ENCODE measurements at regions not wholly inside any gene's neighbourhood (a gene's known extent, or its start where the extent isn't known, plus 50 kb on each side); places are given as distances from the start of the nearest gene placed in this dataset.
"Not testable (repeated sequence)": the region's sequence is repeated elsewhere in the genome, so short reads cannot be mapped to it uniquely, and the experiment has no call there.

DNA sequence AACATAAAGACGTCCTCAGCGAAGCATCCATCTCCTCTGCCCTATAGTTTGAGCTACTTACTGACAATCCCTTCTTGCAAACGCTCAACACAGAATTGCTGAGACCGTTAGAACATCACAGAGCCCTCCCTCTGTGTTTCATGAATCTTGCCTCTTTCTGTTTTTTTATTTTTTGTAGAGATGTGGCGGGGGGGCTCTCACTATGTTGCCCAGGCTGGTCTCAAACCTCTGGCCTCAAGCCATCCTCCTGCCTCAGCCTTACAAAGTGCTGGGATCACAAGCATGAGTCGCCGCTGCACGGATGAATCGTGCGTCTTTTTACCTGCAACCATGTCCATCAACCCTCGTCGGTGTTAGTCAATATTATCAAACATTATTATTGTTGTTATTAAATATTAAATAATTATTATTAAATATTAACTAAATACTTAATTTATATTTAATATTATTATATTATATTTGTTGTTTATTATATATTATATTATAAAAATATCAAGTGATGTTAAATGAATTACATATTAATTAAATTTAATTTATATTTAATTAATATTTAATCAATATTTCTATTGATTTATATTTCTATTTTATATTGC lies 200.7 kb downstream of the CRLF2 start:
- Histone ChIP-seq H3K4me1 (ENCODE audit: insufficient read depth, low read length) (no peaks in the 10 kb centered on the region), H3K27me3 (ENCODE audit: insufficient read depth, low read length) (no peaks in the 10 kb centered on the region), H3K9me3 (ENCODE audit: low read length) (no peaks in the 10 kb centered on the region), H3K4me3 (ENCODE audit: low read length) (no peak overlapping the region), H2AFZ (ENCODE audit: low read depth, low read length) (no peak overlapping the region), H3K36me3 (ENCODE audit: insufficient read depth, low read length) (no peaks in the 10 kb centered on the region)

GRCh38 chrX:1009771-1010170 lies 202.7 kb downstream of the CRLF2 start:
- Histone ChIP-seq H3K27me3 (ENCODE audit: insufficient read depth, low read length) (no peaks in the 10 kb centered on the region), H3K36me3 (ENCODE audit: insufficient read depth, low read length) (no peaks in the 10 kb centered on the region), H3K4me1 (ENCODE audit: insufficient read depth, low read length) (no peaks in the 10 kb centered on the region), H3K4me3 (ENCODE audit: low read length) (no peak overlapping the region), H3K9me3 (ENCODE audit: low read length) (no peaks in the 10 kb centered on the region), H2AFZ (ENCODE audit: low read depth, low read length) (no peak overlapping the region)

- Histone ChIP-seq H2AFZ (ENCODE audit: low read depth, low read length) (no peak overlapping the region), H3K27me3 (ENCODE audit: insufficient read depth, low read length) (no peaks in the 10 kb centered on the region), H3K4me1 (ENCODE audit: insufficient read depth, low read length) (no peaks in the 10 kb centered on the region), H3K36me3 (ENCODE audit: insufficient read depth, low read length) (no peaks in the 10 kb centered on the region), H3K4me3 (ENCODE audit: low read length) (no peak overlapping the region), H3K9me3 (ENCODE audit: low read length) (no peaks in the 10 kb centered on the region)
These were observed 206.2 kb downstream of the CRLF2 start for GRCh38 chrX:1006156-1006730.

GRCh38 chrX:1002611-1003010 lies 209.8 kb downstream of the CRLF2 start:
- peaks cover 7% of the 10 kb centered on the region for H3K4me1 ChIP-seq (ENCODE audit: insufficient read depth, low read length)
- H3K9me3 ChIP-seq (ENCODE audit: low read length): no peaks in the 10 kb centered on the region
- H3K27me3 ChIP-seq (ENCODE audit: insufficient read depth, low read length): no peaks in the 10 kb centered on the region
- H3K4me3 ChIP-seq (ENCODE audit: low read length): no peak overlapping the region
- H3K36me3 ChIP-seq (ENCODE audit: insufficient read depth, low read length): no peaks in the 10 kb centered on the region
- no peak overlapping the region for H2AFZ ChIP-seq (ENCODE audit: low read depth, low read length)

GRCh38 chrX:997631-998137 lies 214.8 kb downstream of the CRLF2 start:
- peaks cover 4% of the 10 kb centered on the region for H3K9me3 ChIP-seq (ENCODE audit: low read length)
- H3K4me1 ChIP-seq (ENCODE audit: insufficient read depth, low read length): peaks cover 12% of the 10 kb centered on the region
- peak overlapping the region; percentile 50 for H2AFZ ChIP-seq (ENCODE audit: low read depth, low read length)
- peak overlapping the region; percentile 5 for H3K4me3 ChIP-seq (ENCODE audit: low read length)
- H3K36me3 ChIP-seq (ENCODE audit: insufficient read depth, low read length): no peaks in the 10 kb centered on the region
- H3K27me3 ChIP-seq (ENCODE audit: insufficient read depth, low read length): no peaks in the 10 kb centered on the region

DNA sequence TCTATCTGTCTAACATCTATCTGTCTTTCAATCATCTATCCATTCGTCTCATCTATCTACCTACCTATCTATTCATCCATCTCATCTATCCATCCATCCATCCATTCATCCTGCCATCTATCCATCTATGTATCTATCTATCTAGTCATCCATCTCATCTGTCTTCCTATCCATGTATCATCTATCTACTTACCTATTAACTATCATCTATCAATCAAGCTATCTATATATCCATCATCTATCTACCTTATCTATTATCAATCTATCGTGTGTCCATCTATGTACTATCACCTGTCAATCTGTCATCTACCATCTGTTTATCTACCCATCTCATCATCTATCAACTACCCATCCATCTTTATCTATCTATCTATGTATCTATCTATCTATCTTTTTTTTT lies 217.7 kb downstream of the CRLF2 start:
- Histone ChIP-seq H3K4me3 (ENCODE audit: low read length) (no peak overlapping the region), H2AFZ (ENCODE audit: low read depth, low read length) (no peak overlapping the region), H3K27me3 (ENCODE audit: insufficient read depth, low read length) (no peaks in the 10 kb centered on the region)

DNA sequence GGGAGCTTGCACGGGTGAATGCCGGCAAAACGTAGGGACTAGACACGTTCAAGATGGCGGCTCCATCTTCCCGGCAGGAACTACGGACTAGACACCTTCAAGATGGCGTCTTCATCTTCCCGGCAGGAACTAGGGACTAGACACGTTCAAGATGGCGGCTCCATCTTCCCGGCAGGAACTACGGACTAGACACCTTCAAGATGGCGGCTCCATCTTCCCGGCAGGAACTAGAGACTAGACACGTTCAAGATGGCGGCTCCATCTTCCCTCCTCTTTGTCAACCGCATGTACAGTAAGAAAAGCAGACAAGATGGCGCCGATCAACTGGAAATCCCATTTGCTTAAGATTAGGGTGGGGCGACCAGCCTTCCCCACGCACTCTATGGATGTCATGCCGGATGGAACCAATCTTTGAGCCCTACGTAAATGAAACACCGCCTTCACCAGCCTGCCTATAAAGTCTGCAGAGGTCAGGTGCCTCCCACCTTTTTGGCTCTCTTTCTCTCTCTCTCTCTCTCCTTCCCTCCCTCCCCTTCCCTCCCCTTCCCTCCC lies 222.4 kb downstream of the CRLF2 start:
- Histone ChIP-seq H3K36me3 (ENCODE audit: insufficient read depth, low read length) (no peaks in the 10 kb centered on the region), H2AFZ (ENCODE audit: low read depth, low read length) (peak overlapping the region; percentile 10), H3K27me3 (ENCODE audit: insufficient read depth, low read length) (no peaks in the 10 kb centered on the region), H3K4me1 (ENCODE audit: insufficient read depth, low read length) (no peaks in the 10 kb centered on the region), H3K9me3 (ENCODE audit: low read length) (peaks cover 4% of the 10 kb centered on the region), H3K4me3 (ENCODE audit: low read length) (peak overlapping the region; percentile 14)

More for the DNA sequence above, 217.7 kb downstream of the CRLF2 start:
- Histone ChIP-seq H3K9me3 (ENCODE audit: low read length) (peaks cover 4% of the 10 kb centered on the region), H3K4me1 (ENCODE audit: insufficient read depth, low read length) (peaks cover 12% of the 10 kb centered on the region), H3K36me3 (ENCODE audit: insufficient read depth, low read length) (no peaks in the 10 kb centered on the region)

DNA sequence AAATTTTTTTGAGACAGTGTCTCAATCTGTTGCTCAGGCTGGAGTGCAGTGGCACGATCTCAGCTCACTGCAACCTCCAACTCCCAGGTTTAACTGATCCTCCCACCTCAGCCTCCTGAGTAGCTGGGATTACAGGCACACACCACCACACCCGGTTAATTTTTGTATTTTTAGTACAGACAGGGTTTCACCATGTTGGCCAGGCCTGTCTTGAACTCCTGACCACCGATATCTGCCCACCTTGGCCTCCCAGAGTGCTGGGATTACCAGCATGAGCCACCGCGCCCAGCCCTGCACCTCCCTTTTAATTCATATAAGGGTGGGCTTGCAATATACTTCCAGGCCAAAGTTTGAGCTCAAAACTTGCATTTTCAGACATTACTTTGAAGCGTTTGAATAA lies 223.9 kb downstream of the CRLF2 start:
- not testable (repeated sequence) for H3K27me3 ChIP-seq (ENCODE audit: insufficient read depth, low read length); H3K4me3 ChIP-seq (ENCODE audit: low read length); H3K9me3 ChIP-seq (ENCODE audit: low read length); H2AFZ ChIP-seq (ENCODE audit: low read depth, low read length); H3K4me1 ChIP-seq (ENCODE audit: insufficient read depth, low read length); H3K36me3 ChIP-seq (ENCODE audit: insufficient read depth, low read length)

DNA sequence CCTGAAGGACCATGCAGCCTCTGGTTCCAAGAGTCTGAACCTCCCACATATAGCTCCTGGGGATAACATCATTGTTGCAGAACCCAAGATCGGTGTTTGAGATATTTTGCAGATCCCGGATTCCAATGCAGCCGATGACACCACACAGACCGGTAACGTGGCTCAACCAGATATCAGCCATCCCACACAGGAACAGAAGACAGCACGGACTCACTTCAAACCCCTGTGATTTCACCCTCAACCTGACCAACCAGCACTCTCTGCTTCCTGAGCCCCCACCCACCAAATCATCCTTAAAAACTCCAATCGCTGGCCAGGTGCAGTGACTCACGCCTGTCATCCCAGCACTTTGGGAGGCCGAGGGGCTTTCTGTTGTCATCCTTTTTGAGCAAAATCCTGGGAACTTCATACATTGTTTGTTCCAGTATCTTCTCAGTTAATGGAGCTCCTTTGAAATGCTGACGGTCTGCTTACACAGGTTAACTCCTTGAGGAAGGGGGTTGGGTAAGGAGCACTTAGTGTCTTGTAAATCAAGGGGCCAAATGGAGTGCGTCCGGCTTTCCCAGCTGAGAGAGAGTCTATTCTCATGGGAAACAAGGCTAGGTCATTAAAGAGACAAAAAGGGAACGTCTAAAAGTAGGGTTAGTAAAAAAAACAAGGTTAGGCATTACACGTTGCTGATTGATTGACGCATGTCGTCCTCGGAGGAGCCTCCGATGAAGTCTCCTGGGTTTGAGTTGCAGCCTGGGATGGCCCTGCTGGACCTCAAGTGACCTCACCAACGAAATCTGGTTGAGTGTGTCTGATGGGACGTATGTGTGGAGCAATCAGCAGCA lies 230.4 kb downstream of the CRLF2 start:
- Histone ChIP-seq H3K4me3 (ENCODE audit: low read length) (no peak overlapping the region), H3K36me3 (ENCODE audit: insufficient read depth, low read length) (no peaks in the 10 kb centered on the region), H3K9me3 (ENCODE audit: low read length) (peaks cover 2% of the 10 kb centered on the region), H3K27me3 (ENCODE audit: insufficient read depth, low read length) (peaks cover 3% of the 10 kb centered on the region), H3K4me1 (ENCODE audit: insufficient read depth, low read length) (no peaks in the 10 kb centered on the region), H2AFZ (ENCODE audit: low read depth, low read length) (no peak overlapping the region)

DNA sequence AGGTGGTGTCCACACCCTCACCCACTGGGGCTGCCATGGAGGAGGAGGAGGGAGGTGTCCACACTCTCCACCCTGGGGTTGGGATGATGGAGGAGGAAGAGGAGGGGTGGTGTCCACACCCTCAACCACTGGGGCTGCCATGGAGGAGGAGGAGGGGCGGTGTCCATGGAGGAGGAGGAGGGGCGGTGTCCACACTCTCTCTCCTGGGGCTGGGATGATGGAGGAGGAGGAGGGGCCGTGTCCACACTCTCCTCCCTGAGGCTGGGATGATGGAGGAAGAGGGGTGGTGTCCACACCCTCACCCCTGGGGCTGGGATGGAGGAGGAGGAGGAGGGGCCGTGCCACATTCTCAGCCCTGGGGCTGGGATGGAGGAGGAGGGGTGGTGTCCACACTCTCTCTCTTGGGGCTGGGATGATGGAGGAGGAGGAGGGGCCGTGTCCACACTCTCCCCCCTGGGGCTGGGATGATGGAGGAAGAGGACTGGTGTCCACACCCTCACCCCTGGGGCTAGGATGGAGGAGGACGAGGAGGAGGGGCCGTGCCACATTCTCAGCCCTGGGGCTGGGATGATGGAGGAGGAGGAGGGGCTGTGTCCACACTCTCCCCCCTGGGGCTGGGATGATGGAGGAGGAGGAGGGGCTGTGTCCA lies 231.7 kb downstream of the CRLF2 start:
- Histone ChIP-seq H3K9me3 (ENCODE audit: low read length) (peaks cover 2% of the 10 kb centered on the region), H3K4me1 (ENCODE audit: insufficient read depth, low read length) (no peaks in the 10 kb centered on the region), H3K4me3 (ENCODE audit: low read length) (no peak overlapping the region), H2AFZ (ENCODE audit: low read depth, low read length) (no peak overlapping the region), H3K36me3 (ENCODE audit: insufficient read depth, low read length) (no peaks in the 10 kb centered on the region), H3K27me3 (ENCODE audit: insufficient read depth, low read length) (peaks cover 3% of the 10 kb centered on the region)

DNA sequence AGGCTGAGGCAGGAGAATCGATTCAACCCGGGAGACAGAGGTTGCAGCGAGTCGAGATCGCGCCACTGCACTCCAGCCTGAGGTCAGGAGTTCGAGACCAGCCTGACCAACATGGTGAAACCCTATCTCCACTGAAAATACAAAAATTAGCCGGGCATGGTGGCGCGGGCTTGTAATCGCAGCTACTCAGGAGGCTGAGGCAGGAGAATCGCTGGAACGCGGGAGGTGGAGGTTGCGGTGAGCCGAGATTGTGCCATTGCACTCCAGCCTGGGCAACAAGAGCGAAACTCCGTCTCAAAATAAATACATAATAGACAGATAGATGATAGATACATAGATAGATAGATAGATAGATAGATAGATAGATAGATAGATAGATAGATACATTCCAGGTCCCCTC lies 233.3 kb downstream of the CRLF2 start:
- not testable (repeated sequence) for H3K4me1 ChIP-seq (ENCODE audit: insufficient read depth, low read length); H2AFZ ChIP-seq (ENCODE audit: low read depth, low read length); H3K9me3 ChIP-seq (ENCODE audit: low read length); H3K27me3 ChIP-seq (ENCODE audit: insufficient read depth, low read length); H3K4me3 ChIP-seq (ENCODE audit: low read length); H3K36me3 ChIP-seq (ENCODE audit: insufficient read depth, low read length)

DNA sequence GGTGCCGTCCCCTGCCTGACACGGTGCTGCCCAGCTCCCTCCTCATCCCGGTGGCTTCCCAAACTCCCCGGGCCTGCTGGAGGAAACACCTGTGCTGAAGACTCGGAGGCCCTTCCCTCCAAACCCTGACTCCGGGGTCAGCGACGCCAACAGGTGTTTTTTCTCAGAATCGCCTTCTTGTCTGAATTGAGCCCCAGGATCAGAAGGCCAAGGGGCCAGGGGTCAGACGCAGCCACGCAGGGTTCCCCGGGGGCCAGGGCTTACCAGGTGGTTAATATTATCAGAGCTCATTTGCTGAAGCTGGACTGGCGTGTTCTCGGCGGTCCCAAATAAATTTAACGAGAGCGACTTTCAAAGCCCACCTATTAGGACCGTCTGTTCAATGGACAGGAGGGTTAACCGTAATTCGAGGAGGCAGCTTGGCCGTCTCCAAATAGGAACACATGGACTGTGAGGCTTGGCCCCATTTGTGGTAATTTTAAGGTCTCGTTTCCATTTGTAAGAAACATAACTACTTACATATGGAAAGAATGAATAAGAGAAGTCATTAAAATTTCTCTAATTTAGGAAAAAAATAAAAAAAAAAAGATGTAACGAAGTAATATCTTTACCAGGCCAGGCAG lies 239.3 kb downstream of the CRLF2 start:
- H3K27me3 ChIP-seq (ENCODE audit: insufficient read depth, low read length): peaks cover 5% of the 10 kb centered on the region
- no peaks in the 10 kb centered on the region for H3K4me1 ChIP-seq (ENCODE audit: insufficient read depth, low read length)
- no peaks in the 10 kb centered on the region for H3K9me3 ChIP-seq (ENCODE audit: low read length)
- H2AFZ ChIP-seq (ENCODE audit: low read depth, low read length): no peak overlapping the region
- H3K4me3 ChIP-seq (ENCODE audit: low read length): no peak overlapping the region
- H3K36me3 ChIP-seq (ENCODE audit: insufficient read depth, low read length): no peaks in the 10 kb centered on the region
